ENCODE measurements at regions not wholly inside any gene's neighbourhood (a gene's known extent, or its start where the extent isn't known, plus 50 kb on each side); places are given as distances from the start of the nearest gene placed in this dataset.

- Histone ChIP-seq H4K20me1 (ENCODE audit: insufficient read depth, low read length, poor library complexity, severe bottlenecking) (no peaks in the 10 kb centered on the region), H3K4me1 (ENCODE audit: insufficient read depth, low read length, poor library complexity, severe bottlenecking) (no peaks in the 10 kb centered on the region)
Measured at GRCh38 chr3:194938845-194939531, 253.3 kb downstream of the FAM43A start.

GRCh38 chr3:194939532-194939909, 253.8 kb downstream of the FAM43A start:
- TF ChIP-seq CTCF (conservative IDR thresholded peaks at IDR 0.05; ENCODE audit: low read length): no peak
- no peak for TF ChIP-seq EZH2phosphoT487 (IDR thresholded peaks at IDR 0.05; ENCODE audit: borderline replicate concordance)
- no peaks in the 10 kb centered on the region for H3F3A ChIP-seq (ENCODE audit: low read depth)
- no peaks in the 10 kb centered on the region for H3K9me2 ChIP-seq (replicated peaks; ENCODE audit: low read depth, low read length)
- no peaks in the 10 kb centered on the region for H4K20me1 ChIP-seq (ENCODE audit: insufficient read depth, low read length, poor library complexity, severe bottlenecking)
- H3K9me3 ChIP-seq (ENCODE audit: insufficient read depth, low read depth, low read length): no peaks in the 10 kb centered on the region
- H2AFZ ChIP-seq (ENCODE audit: low read length): no peak overlapping the region
- H3K36me3 ChIP-seq (ENCODE audit: insufficient read depth, low read length): no peaks in the 10 kb centered on the region
- H3K79me2 ChIP-seq (ENCODE audit: insufficient read depth, low read length): no peaks in the 10 kb centered on the region
- H3K4me3 ChIP-seq (ENCODE audit: low read length, poor library complexity, severe bottlenecking): no peak overlapping the region
- H3K9ac ChIP-seq (ENCODE audit: low read depth, low read length, poor library complexity, severe bottlenecking): no peak overlapping the region
- no peak overlapping the region for H3K4me2 ChIP-seq (ENCODE audit: low read depth, low read length, poor library complexity, severe bottlenecking)
- no peaks in the 10 kb centered on the region for H3K27me3 ChIP-seq (ENCODE audit: insufficient read depth, low read length, poor library complexity, severe bottlenecking)
- no peaks in the 10 kb centered on the region for H3K4me1 ChIP-seq (ENCODE audit: insufficient read depth, low read length, poor library complexity, severe bottlenecking)

More at GRCh38 chr3:194938845-194939531, 253.3 kb downstream of the FAM43A start:
- Histone ChIP-seq H3K36me3 (ENCODE audit: insufficient read depth, low read length) (no peaks in the 10 kb centered on the region), H3K4me2 (ENCODE audit: low read depth, low read length, poor library complexity, severe bottlenecking) (no peak overlapping the region), H3K9me3 (ENCODE audit: insufficient read depth, low read depth, low read length) (no peaks in the 10 kb centered on the region), H3K79me2 (ENCODE audit: insufficient read depth, low read length) (no peaks in the 10 kb centered on the region), H3K27me3 (ENCODE audit: insufficient read depth, low read length, poor library complexity, severe bottlenecking) (no peaks in the 10 kb centered on the region), H3K9ac (ENCODE audit: low read depth, low read length, poor library complexity, severe bottlenecking) (no peak overlapping the region), H3K4me3 (ENCODE audit: low read length, poor library complexity, severe bottlenecking) (no peak overlapping the region), H2AFZ (ENCODE audit: low read length) (no peak overlapping the region), H3F3A (ENCODE audit: low read depth) (no peaks in the 10 kb centered on the region), H3K9me2 (replicated peaks; ENCODE audit: low read depth, low read length) (no peaks in the 10 kb centered on the region)
- TF ChIP-seq CTCF (conservative IDR thresholded peaks at IDR 0.05; ENCODE audit: low read length): no peak
- no peak for TF ChIP-seq EZH2phosphoT487 (IDR thresholded peaks at IDR 0.05; ENCODE audit: borderline replicate concordance)

GRCh38 chr3:194939949-194940770, 254.5 kb downstream of the FAM43A start:
- no peak overlapping the region for H3K9ac ChIP-seq (ENCODE audit: low read depth, low read length, poor library complexity, severe bottlenecking)
- H3K9me3 ChIP-seq (ENCODE audit: insufficient read depth, low read depth, low read length): no peaks in the 10 kb centered on the region
- TF ChIP-seq EZH2phosphoT487 (IDR thresholded peaks at IDR 0.05; ENCODE audit: borderline replicate concordance) (no peak), CTCF (conservative IDR thresholded peaks at IDR 0.05; ENCODE audit: low read length) (no peak)
- no peaks in the 10 kb centered on the region for H4K20me1 ChIP-seq (ENCODE audit: insufficient read depth, low read length, poor library complexity, severe bottlenecking)
- no peak overlapping the region for H2AFZ ChIP-seq (ENCODE audit: low read length)
- H3K36me3 ChIP-seq (ENCODE audit: insufficient read depth, low read length): no peaks in the 10 kb centered on the region
- no peaks in the 10 kb centered on the region for H3K9me2 ChIP-seq (replicated peaks; ENCODE audit: low read depth, low read length)
- H3K4me2 ChIP-seq (ENCODE audit: low read depth, low read length, poor library complexity, severe bottlenecking): no peak overlapping the region
- H3F3A ChIP-seq (ENCODE audit: low read depth): no peaks in the 10 kb centered on the region
- H3K4me1 ChIP-seq (ENCODE audit: insufficient read depth, low read length, poor library complexity, severe bottlenecking): peaks cover 4% of the 10 kb centered on the region
- H3K27me3 ChIP-seq (ENCODE audit: insufficient read depth, low read length, poor library complexity, severe bottlenecking): no peaks in the 10 kb centered on the region
- no peak overlapping the region for H3K4me3 ChIP-seq (ENCODE audit: low read length, poor library complexity, severe bottlenecking)
- H3K79me2 ChIP-seq (ENCODE audit: insufficient read depth, low read length): no peaks in the 10 kb centered on the region

All from Loucy (cell line).